ENCODE measurements at regions not wholly inside any gene's neighbourhood (a gene's known extent, or its start where the extent isn't known, plus 50 kb on each side); places are given as distances from the start of the nearest gene placed in this dataset.
"Not testable (repeated sequence)": the region's sequence is repeated elsewhere in the genome, so short reads cannot be mapped to it uniquely, and the experiment has no call there.

GRCh38 chr12:5165296-5165970 is 121.8 kb downstream of the KCNA5 start:
- DNase-seq (ENCODE audit: low spot score), result no peak

- peak; percentile 71 for DNase-seq (ENCODE audit: low spot score)
Measured at GRCh38 chr12:5166976-5167375, 123.3 kb downstream of the KCNA5 start.

GRCh38 chr12:5168148-5168547 is 124.5 kb downstream of the KCNA5 start:
- DNase-seq (ENCODE audit: low spot score), result no peak

- peak; percentile 20 for DNase-seq (ENCODE audit: low spot score)
Measured at GRCh38 chr12:5170844-5171243, 127.2 kb downstream of the KCNA5 start.

GRCh38 chr12:5171701-5172100 is 128.0 kb downstream of the KCNA5 start:
- peak; percentile 63 for DNase-seq (ENCODE audit: low spot score)

GRCh38 chr12:5172886-5173285 is 129.2 kb downstream of the KCNA5 start:
- DNase-seq (ENCODE audit: low spot score), result no peak

GRCh38 chr12:5173511-5174011 is 129.9 kb downstream of the KCNA5 start:
- no peak for DNase-seq (ENCODE audit: low spot score)

GRCh38 chr12:5175415-5175814 is 131.7 kb downstream of the KCNA5 start:
- DNase-seq (ENCODE audit: low spot score), result not testable (repeated sequence)

GRCh38 chr12:5176036-5176435 is 132.4 kb downstream of the KCNA5 start:
- DNase-seq (ENCODE audit: low spot score), result no peak

- no peak for DNase-seq (ENCODE audit: low spot score)
Measured at GRCh38 chr12:5177096-5177495, 133.4 kb downstream of the KCNA5 start.

- DNase-seq (ENCODE audit: low spot score), result no peak
Measured at GRCh38 chr12:5177731-5178130, 134.1 kb downstream of the KCNA5 start.

- DNase-seq (ENCODE audit: low spot score), result no peak
Measured at GRCh38 chr12:5178571-5178970, 134.9 kb downstream of the KCNA5 start.

- DNase-seq (ENCODE audit: low spot score), result no peak
Measured at GRCh38 chr12:5180496-5180895, 136.8 kb downstream of the KCNA5 start.

- DNase-seq (ENCODE audit: low spot score), result no peak
Measured at GRCh38 chr12:5184186-5184585, 140.5 kb downstream of the KCNA5 start.

- DNase-seq (ENCODE audit: low spot score), result no peak
Measured at GRCh38 chr12:5185435-5186069, 141.9 kb downstream of the KCNA5 start.

- no peak for DNase-seq (ENCODE audit: low spot score)
Measured at GRCh38 chr12:5186715-5187114, 143.0 kb downstream of the KCNA5 start.

- no peak for DNase-seq (ENCODE audit: low spot score)
Measured at GRCh38 chr12:5187136-5187535, 143.5 kb downstream of the KCNA5 start.

GRCh38 chr12:5188472-5188871 is 144.8 kb downstream of the KCNA5 start:
- no peak for DNase-seq (ENCODE audit: low spot score)

GRCh38 chr12:5189173-5189572 is 145.5 kb downstream of the KCNA5 start:
- no peak for DNase-seq (ENCODE audit: low spot score)

- no peak for DNase-seq (ENCODE audit: low spot score)
Measured at GRCh38 chr12:5191803-5192538, 148.3 kb downstream of the KCNA5 start.

- peak; percentile 44 for DNase-seq (ENCODE audit: low spot score)
Measured at GRCh38 chr12:5192726-5193125, 149.0 kb downstream of the KCNA5 start.

GRCh38 chr12:5194306-5194705 is 150.6 kb downstream of the KCNA5 start:
- peak; percentile 16 for DNase-seq (ENCODE audit: low spot score)

- DNase-seq (ENCODE audit: low spot score), result no peak
Measured at GRCh38 chr12:5195244-5195643, 151.6 kb downstream of the KCNA5 start.

Measured in umbilical cord (tissue), 1 donor.